ENCODE measurements at regions not wholly inside any gene's neighbourhood (a gene's known extent, or its start where the extent isn't known, plus 50 kb on each side); places are given as distances from the start of the nearest gene placed in this dataset.

GRCh38 chr20:12715371-12715770 is 293.4 kb upstream of the SPTLC3 start:
- TF ChIP-seq CTCF (IDR thresholded peaks at IDR 0.05 in 8 of 11, conservative IDR thresholded peaks at IDR 0.05 in 3 of 11) = no peak
- TF ChIP-seq POLR2A (IDR thresholded peaks at IDR 0.05) = no peak
- no peak for TF ChIP-seq POLR2AphosphoS5 (IDR thresholded peaks at IDR 0.05)
